HG03175 (cell line): ENCODE measurements at regions not wholly inside any gene's neighbourhood (a gene's known extent, or its start where the extent isn't known, plus 50 kb on each side); places are given as distances from the start of the nearest gene placed in this dataset.
"Not testable (repeated sequence)": the region's sequence is repeated elsewhere in the genome, so short reads cannot be mapped to it uniquely, and the experiment has no call there.

Source experiments
- ATAC-seq: cut with Tn5 transposase; IDR thresholded peaks from one replicate; pipeline ENCODE4 v1.9.1; 2021; ENCODE audit warnings: mild to moderate bottlenecking, moderate library complexity; ENCODE audit not compliant: unreplicated experiment

DNA sequence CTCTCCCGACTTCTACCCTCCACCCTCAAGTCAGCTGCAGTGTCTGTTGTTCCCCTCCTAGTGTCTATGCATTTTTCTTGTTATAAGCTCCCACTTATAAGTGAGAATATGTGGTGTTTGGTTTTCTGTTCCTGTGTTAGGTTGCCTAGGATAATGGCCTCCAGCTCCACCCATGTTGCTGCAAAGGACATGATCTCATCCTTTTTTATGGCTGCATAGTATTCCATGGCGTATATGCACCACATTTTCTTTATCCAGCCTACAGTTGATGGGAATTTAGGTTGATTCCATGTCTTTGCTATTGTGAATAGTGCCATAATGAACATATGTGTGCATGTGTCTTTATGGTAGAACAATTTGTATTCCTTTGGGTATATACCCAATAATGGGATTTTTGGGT lies 80.7 kb downstream of the SPTSSA start:
- not testable (repeated sequence) for ATAC-seq

DNA sequence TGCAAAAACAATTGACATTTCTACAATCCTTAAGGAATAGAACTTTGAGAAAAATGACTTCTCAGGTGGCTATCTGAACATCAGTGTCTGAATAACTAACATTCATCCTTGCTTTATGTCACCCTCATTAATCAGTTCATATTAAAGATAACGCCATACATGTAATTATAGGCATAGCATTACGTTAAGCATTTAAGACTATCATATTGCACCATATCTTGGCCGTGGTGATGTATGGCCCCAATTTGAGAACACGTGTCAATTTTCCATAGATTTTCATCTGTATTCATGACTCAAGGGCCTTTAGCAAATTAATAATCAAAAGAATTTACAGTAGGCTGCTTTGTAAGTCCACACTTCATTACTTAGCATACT lies 81.6 kb downstream of the SPTSSA start:
- ATAC-seq: no peak

DNA sequence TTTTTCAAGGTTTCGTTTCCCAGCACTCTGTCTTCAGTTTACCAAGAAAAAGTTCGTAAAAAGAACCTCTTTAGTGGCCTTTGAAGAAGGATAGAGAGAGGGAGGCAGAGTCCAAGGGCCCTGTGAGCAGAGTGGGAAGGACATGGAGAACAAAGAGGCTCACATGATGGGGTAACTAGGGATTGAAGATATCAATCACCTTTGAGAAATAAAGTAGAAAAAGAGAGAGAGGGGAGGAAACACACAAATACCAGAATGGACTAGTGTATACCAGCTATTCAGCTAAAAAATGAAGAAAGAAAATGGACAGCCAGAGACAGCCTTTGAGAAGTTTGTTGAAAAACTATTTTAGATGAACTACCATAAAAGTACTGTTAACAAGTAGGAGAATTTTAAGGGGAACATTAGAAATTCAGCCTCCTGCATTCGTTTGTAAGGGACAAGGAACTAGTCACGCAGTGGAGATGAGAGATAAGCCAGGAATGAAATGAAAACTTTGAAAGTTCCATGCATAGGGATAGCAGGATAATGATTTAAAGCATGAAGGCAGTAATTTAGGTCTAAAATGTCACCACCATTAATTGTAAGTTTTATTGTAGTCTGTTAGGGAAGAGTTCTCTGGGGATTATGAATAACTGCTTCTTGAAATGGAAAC lies 82.1 kb downstream of the SPTSSA start:
- no peak for ATAC-seq

DNA sequence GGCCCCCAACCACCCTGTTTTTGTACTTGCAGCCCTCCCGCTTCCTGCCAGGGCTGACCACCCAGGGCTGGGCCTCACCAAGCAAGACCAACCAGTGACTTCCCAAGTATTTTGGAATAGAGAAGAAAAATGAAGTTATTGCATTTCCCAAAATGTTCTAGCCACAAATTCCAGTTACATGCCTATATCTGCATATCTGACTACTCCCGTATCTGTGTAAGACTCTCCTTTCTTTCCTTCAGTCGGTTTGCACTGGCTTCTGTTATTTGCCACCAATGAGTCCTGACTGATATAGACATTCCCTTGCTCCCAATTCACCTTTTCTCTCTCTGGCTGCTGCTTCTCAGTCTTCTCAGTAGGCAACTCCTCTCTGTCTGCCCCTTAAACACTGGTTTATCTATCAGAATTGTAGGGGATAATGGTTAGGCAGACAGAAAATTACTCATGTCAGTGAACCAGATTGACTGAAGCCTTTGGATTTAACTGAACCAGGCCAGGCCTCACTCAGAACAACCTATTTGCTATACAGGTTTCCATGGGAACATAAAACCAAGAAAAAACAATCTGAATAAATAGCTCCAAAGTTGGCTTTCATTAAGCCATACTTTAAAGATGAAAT lies 85.3 kb downstream of the SPTSSA start:
- ATAC-seq: no peak

DNA sequence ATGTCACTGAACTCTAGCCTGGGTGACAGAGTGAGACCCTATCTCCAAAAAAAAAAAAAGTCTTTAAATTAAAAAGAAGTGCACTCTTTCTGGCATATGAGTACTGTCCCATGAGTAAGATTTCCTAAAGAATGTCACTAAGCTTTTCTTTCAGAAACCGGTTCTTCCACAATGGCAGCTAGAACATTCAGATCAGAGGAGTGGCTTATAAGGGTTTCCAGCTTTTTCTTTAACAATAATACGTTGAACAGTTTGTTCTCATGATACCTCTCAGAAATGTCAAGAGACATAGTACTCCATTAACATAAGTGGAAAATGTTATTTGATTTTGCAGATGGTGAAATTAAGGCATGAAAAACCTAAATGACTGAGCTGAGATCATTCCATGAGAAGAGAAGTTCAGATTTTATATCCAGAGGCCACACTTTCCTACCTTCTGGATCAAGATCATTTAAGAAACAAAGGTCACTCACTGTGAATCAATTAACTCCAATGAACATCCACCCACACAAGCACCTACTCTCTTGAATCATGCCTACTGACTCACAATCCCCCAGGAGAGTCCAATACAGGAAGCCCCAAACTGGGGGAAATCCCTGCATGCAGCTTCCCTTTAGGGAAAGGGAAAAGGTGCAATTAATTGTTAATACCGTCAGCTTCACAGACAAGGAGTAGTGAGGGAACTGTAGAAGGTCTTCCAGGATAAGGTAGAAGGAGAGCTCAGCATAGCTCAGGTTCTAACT lies 86.9 kb downstream of the SPTSSA start:
- no peak for ATAC-seq

DNA sequence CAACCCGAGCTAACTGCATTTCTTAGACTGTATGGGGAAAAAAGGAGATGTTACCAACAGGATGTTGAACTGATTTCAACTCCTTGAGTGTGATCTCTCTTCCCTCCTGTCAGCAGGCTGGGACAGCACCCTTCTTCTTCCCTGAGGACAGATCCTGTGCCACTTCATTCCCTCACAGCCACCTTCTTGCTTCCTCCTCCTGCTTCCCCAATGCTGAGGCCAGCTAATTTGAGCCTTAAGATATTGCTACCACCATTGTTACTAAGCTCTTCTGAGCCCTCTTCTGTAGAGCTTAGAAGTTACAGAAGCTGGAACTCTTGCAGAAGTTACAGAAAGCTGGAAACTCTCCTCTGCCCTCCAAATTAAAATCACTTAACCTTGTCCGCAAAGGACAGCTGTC lies 88.8 kb downstream of the SPTSSA start:
- ATAC-seq: no peak

DNA sequence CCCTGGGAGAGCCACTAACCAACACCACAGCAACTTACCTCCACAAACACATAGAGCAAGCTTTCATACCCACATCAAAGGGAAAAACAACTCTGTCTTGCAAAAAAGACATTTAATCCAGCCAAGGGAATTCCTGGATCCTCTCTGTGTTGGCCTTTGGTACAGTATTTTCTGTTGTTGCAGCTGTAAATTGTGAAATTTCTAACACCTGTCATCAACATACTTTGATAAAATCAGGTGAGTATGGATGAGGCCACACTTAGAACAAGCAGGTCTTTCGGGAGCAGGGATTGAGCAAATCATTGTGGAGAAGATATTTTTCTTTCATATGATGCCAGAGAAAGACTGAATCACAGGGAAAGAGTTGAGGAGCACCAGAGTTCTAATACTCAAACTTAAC lies 89.3 kb downstream of the SPTSSA start:
- no peak for ATAC-seq

DNA sequence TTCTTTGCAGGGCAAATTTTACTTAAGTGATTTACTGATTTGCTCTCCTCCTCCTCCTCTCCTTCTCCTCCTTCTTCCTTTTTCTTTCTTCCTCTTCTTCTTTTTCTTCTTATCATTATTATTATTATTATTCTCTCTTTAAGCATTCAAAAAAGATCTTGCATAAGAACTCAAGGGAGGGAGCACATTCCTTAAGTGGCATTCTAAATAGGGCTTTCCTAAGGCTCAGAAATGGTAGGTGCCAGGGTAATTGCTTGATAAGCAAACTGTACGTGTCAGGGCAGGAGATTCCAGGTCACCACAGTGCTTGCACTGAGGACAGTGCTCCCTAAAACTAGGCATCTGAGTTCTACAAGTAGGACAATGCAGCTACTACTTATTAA lies 92.4 kb downstream of the SPTSSA start:
- ATAC-seq: no peak

DNA sequence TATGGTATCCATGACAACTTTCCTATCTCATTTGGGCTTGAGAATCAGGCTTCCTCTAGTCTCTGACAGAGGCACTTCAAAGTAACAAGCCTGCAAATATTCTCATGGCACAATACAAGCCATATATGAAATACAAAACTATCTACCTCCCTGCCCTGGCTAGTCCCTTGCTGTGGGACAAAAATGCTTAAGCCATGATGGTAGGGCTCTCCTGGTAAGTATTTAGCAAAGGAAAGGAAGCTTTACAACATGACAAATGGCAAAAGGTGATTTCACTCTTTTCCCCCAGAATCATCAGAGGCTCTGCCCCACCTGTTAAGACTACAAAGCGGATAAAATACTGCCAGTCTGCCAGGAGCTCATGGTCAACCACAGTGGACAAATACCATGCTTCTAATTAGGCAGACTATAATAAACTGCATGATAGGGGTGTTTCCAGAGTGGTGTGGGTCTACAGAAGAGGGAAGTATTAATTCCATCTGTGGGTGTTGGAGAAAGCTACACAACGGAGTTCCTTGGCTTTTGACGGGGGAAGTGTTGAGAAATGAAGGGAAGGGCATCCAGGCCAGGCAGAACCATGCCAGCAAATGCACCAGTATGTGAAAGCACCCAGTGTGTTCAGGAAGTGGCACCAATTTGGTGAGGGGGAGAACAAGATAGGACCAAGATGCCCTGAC lies 92.9 kb downstream of the SPTSSA start:
- ATAC-seq: no peak

DNA sequence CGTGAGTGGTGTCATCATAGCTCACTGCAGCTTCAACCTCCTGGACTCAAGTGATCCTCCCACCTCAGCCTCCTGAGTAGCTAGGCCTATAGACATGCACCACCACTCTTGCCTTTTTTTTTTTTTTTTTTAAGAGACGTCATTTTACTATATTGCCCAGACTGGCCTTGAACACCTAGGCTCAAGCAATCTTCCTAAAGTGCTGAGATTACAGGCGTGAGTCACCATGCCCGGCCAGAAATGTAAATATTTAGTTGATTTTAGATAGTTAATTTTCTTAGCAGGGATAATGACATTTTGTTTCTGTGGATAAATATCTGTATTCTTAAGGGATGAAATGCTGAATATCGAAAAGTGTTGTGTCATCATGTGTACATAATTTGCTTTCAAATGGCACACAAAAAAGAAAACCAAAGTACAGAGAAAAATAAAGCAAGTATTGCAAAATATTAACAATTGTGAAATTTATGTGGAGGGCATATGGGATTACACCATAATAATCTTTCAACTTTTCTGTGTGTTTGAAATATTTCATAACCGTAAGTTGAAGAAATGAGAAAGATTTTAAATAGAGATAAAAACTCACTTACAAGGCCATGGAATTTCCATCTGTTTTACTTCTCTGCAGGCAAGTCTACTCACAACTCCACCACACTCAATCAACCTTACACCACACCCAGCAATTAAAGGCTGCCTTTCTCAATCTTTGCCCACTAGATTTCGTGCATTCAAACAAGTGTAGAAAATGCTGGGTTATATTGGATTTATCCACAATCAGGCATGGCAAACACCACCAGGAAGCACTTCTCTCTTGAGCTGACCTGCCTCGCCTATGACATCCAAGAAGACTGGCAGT lies 93.7 kb downstream of the SPTSSA start:
- ATAC-seq: no peak

DNA sequence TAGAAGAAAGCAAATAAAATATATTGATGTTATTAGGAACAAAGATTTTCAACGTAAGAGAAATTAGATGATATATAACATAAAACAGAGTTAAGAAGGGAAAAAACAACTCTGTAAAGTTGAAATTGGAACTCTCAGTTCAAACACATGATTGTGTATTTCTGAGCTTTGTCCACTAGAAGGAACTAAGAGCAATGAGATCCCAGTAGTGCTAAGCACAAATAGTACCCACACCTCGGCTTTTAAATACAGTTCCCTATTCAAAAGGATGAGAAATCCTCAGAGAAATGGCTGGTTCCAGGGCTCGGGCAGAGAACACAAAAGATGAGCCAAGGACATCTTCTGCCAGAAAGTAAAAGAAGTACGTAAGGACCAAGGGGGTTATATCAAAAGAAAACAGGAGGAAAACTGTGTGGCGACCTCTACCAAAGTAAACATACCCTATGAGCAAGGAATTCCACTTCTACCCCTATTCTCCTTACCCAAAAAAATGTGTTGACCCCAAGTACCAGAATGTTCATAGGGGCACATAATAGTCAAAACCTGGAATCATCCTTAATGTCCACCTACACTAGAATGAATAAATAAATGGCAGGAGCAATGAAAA lies 96.6 kb downstream of the SPTSSA start:
- ATAC-seq: no peak

DNA sequence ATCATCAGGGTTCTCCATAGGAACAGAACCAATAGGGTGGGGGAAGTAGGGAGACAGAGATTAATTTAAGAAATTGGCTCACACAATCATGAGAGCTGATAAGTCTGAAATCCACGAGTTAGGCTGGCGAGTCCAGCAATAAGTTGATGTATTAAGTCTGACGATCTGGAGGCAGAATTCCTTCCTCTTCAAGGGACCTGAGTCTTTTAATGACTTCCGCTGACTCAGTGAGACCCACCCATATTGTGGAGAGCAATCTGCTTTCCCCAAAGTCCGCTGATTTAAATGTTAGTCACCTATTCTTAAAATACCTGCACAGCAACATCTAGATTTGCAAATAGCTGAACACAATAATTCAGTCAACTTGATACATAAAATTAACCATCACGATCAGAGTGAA lies 97.8 kb downstream of the SPTSSA start:
- ATAC-seq: no peak

DNA sequence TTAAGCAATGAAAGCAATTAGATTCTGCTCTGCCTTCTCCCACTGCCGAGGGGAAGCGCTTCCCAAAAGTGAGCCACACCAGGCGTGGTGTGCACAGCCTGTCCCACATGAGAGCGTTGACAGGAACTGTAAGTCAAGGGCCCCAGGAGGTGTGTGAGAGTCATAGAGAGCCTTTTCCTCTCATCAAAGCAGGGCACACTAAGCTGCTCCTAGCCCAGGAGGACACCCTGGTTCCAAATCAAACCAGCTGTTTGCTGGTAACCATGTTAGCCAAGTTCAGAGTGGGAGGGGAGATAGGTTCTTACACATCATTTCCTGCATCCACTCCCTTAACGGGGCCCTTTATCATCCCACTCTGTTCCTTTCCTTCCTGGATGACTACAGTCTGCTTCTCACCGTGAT lies 98.3 kb downstream of the SPTSSA start:
- no peak for ATAC-seq

DNA sequence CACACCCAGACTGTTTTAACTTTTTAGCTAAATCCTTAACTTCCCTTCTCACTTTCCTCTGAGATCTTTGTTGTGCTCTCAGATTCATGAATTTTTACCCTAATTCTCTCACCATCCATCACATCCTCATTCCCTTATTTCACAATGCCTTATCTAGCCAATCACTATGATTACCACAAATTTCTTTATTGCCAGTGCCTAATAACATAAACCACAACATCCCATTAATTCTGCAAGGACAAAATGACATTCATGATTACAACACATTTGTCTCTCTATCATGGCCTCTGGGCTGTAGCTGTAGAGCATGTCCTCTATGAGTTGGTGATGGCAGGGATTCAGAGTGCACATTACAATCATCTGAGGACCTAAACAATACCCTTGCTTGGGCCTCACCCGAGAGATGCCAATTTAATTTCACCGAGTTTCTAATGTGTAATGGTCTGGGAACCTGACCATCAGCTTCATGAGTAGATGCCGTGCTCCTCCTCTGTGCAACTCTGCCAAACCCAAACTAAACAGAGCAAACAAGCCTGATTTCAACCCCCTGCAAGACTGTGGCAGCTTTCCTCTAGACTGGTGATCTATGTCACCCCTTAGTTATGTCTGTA lies 99.3 kb downstream of the SPTSSA start:
- ATAC-seq: no peak

DNA sequence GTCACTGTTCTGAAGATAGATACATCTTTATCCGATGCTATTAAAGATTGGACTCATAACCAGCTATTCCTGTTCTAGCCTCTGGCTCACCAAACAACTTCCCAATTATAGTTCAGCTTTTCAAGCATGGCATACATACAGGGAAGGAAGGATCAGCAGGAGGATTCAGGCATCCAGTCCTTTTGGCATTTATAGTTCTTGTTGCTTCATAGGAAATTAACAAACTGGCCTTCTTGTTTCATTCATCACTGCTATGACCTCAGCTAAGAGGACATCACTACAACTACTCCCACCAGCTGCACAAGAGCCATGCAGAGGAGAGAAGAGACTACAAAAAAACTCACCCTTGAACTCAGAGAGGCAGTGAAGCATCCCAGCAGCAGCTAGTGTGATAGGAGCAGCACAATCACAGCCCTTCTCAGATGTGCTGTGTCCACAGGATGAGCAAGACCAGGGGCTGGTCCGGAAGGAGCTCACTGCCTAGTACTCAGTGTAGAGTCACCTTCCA lies 100.5 kb downstream of the SPTSSA start:
- no peak for ATAC-seq

DNA sequence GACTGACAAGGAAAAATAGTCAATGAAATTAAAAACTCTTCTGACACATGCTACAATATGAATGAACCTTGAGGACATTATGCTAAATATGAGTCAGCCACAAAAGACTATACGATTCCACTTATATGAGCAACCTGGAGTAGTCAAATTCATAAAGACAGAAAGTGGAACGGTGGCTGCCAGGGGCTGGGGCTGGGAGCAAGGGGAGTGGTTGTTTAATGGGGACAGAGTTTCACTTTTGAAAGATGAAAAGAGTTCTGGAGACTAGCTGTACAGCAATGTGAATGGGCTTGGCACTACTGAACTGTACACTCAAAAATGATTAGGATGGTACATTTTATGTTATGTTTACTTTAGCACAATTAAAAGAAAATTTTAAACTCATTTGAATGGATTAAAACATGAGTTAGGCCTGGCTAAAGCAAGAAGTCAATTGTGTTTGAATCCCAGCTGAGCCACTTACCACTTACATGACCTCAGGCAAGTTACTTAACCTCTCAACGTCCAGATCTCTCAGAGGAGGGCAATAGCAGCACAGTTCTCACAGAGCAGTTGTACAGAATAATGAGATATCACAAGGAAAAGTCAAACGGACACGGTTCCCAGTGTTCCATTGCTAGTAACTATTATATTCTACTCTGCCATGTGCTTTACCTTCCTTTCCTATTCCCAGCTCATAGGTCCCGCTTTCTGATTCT lies 102.5 kb downstream of the SPTSSA start:
- ATAC-seq: no peak

DNA sequence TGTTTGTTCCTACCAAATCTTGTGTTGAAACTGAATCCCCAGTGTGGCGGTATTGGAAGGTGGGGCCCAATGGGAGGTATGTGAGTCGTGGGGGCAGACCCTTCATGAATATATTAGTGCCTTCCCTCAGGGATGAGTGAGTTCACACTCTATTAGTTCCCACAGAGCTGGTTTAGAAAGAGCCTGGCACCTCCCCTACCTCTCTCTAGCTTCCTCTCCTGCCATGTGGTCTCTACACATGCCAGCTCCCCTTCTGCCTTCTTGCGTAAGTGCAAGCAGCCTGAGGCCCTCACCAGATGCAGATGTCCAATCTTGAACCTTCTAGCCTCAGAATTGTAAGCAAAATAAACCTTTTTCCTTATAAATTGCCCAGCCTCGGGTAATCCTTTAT lies 105.8 kb downstream of the SPTSSA start:
- no peak for ATAC-seq

DNA sequence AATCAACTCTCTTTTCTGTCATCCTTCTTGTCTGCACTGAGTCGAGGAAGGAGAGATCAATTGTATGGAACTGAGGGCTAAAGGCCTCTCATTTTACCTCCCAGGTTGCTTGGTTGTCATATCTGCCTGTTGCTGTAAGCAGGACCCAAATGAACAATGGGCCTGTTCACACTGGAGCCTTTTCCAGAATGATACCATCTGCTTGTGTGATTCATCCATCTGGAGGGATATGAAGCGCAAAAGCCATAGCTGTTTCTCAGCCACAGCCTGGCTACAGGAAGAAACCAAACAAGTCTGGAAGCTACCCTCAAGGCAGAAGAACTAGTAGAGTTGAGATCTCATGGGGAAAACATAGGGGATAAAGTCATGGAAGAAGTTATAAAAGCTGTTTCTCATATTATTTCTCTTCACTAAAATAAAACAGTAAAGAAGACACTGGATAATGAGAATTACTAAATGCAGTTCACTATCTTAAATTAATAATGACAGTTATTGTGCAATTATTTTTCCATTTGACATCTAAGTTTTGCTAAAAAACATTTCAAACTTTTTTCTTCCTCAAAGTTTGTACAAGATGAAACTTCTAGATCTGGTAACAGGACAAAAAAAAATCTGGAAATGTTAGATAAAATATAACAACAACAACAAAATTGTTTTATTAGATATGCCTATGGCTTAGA lies 106.3 kb downstream of the SPTSSA start:
- ATAC-seq: no peak

DNA sequence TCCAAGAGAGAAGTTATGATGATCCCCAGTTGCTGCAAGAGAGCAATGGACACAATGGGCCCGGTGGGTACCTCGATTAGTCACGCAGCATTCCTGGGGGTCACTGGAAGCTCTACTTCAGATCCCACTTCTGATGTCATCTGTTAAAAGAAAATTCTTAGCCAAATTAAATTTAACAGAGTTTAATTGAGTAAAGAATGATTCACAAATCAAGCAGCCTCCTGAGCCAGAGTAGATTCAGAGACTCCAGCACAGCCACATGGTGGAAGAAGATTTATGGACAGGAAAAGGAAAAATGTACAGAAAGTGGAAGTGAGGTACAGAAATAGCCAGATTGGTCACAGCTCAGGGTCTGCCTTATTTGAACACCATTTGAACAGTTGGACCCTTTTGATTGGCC lies 107.5 kb downstream of the SPTSSA start:
- ATAC-seq: no peak
